ENCODE measurements at regions not wholly inside any gene's neighbourhood (a gene's known extent, or its start where the extent isn't known, plus 50 kb on each side); places are given as distances from the start of the nearest gene placed in this dataset.

DNA sequence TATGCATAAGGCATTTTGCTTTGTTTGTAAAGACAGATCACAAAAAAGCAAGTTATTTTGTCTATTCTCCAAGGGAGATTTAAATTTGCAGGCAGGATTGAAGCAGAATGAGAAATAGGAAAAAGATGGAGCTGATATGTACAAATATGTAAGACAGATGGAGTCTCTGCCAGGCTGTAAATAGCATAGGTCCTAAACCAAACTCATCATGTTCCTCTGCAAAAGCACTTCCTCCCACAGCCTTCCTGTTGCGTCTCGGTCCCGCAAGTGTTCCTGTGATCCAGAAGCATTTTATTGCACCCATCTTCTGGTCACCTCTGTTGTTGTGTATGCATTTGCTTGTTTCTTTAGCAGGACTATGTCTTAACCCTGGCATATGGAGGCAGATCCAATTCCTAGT is 95.7 kb upstream of the CLDN10 start (continued):
- TF ChIP-seq TSHZ1 (tag by site-specific recombination; IDR thresholded peaks at IDR 0.05; ENCODE audit: borderline replicate concordance): no peak
- TF ChIP-seq ZNF211 (tag by site-specific recombination; IDR thresholded peaks at IDR 0.05; ENCODE audit: low read depth): no peak
- TF ChIP-seq GLI2 (tag by site-specific recombination; IDR thresholded peaks at IDR 0.05; ENCODE audit: borderline replicate concordance, low read depth): no peak
- TF ChIP-seq, protein P1, sequence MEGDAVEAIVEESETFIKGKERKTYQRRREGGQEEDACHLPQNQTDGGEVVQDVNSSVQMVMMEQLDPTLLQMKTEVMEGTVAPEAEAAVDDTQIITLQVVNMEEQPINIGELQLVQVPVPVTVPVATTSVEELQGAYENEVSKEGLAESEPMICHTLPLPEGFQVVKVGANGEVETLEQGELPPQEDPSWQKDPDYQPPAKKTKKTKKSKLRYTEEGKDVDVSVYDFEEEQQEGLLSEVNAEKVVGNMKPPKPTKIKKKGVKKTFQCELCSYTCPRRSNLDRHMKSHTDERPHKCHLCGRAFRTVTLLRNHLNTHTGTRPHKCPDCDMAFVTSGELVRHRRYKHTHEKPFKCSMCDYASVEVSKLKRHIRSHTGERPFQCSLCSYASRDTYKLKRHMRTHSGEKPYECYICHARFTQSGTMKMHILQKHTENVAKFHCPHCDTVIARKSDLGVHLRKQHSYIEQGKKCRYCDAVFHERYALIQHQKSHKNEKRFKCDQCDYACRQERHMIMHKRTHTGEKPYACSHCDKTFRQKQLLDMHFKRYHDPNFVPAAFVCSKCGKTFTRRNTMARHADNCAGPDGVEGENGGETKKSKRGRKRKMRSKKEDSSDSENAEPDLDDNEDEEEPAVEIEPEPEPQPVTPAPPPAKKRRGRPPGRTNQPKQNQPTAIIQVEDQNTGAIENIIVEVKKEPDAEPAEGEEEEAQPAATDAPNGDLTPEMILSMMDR (tag by site-specific recombination; IDR thresholded peaks at IDR 0.05): no peak
- TF ChIP-seq, protein P2, sequence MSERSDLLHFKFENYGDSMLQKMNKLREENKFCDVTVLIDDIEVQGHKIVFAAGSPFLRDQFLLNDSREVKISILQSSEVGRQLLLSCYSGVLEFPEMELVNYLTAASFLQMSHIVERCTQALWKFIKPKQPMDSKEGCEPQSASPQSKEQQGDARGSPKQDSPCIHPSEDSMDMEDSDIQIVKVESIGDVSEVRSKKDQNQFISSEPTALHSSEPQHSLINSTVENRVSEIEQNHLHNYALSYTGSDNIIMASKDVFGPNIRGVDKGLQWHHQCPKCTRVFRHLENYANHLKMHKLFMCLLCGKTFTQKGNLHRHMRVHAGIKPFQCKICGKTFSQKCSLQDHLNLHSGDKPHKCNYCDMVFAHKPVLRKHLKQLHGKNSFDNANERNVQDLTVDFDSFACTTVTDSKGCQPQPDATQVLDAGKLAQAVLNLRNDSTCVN (tag by site-specific recombination; optimal IDR thresholded peaks at IDR 0.05): no peak
- no peak for TF ChIP-seq HOXD13 (CRISPR knock-in tag; IDR thresholded peaks at IDR 0.05; ENCODE audit: borderline replicate concordance)

DNA sequence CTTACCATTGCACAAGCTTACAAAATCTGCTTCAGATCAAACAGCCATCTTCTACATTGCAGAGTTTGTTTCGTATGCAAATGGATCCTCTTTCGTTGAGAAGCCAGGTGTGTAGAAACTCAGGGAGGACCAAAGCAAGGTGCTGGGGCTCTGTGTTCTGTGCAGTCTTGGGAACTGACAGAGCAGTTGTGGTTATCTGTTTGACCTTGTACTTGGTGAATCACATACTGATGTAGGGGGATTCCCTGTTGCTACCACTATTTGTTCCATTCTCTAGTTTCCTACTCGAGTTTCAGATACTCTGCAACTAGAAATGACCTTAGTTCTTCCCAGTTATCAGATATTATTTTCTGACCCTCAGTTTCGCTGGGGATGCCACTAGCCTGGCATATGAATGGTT is 95.2 kb upstream of the CLDN10 start:
- H3K27ac ChIP-seq (ENCODE audit: extremely low read depth, low read depth, low read length): no peak overlapping the region
- H3K9me3 ChIP-seq (ENCODE audit: control insufficient read depth, insufficient read depth, low read depth, low read length): no peaks in the 10 kb centered on the region
- H3K4me1 ChIP-seq (ENCODE audit: control insufficient read depth, insufficient read depth, low read length): no peaks in the 10 kb centered on the region
- ChIA-PET CTCF (interaction anchor here (1.5 kb wide), 1 partner anchor 53 kb away, joined by 4 read pairs; no protein-coding TSS in a partner anchor), POLR2A (no interaction called here)
- no peaks in the 10 kb centered on the region for H3K36me3 ChIP-seq (ENCODE audit: control insufficient read depth in 2 of 2, insufficient read depth in 1 of 2, low read length in 2 of 2)
- H3K4me3 ChIP-seq (ENCODE audit: low read depth, low read length): no peak overlapping the region
- TF ChIP-seq ZNF626 (tag by site-specific recombination; IDR thresholded peaks at IDR 0.05): no peak
- TF ChIP-seq ZNF404 (tag by site-specific recombination; IDR thresholded peaks at IDR 0.05): no peak
- no peak for TF ChIP-seq ZNF555 (tag by site-specific recombination; conservative IDR thresholded peaks at IDR 0.05)

- Histone ChIP-seq H3K4me3 (ENCODE audit: low read depth, low read length) (no peak overlapping the region), H3K36me3 (ENCODE audit: control insufficient read depth in 2 of 2, insufficient read depth in 1 of 2, low read length in 2 of 2) (no peaks in the 10 kb centered on the region), H3K9me3 (ENCODE audit: control insufficient read depth, insufficient read depth, low read depth, low read length) (no peaks in the 10 kb centered on the region), H3K27ac (ENCODE audit: extremely low read depth, low read depth, low read length) (no peak overlapping the region), H3K4me1 (ENCODE audit: control insufficient read depth, insufficient read depth, low read length) (no peaks in the 10 kb centered on the region)
- POLR2A ChIA-PET: no interaction called here
- TF ChIP-seq AEBP2 (tag by site-specific recombination; IDR thresholded peaks at IDR 0.05; ENCODE audit: borderline replicate concordance): no peak
- TF ChIP-seq ZNF621 (tag by site-specific recombination; IDR thresholded peaks at IDR 0.05): no peak
- TF ChIP-seq ZNF549 (tag by site-specific recombination; IDR thresholded peaks at IDR 0.05): no peak
- no peak for TF ChIP-seq ZBTB49 (tag by site-specific recombination; IDR thresholded peaks at IDR 0.05; ENCODE audit: low read depth)
- TF ChIP-seq MYNN (tag by site-specific recombination; IDR thresholded peaks at IDR 0.05; ENCODE audit: borderline replicate concordance): no peak
- TF ChIP-seq ZNF239 (tag by site-specific recombination; IDR thresholded peaks at IDR 0.05): no peak
- no peak for TF ChIP-seq ZNF140 (tag by site-specific recombination; IDR thresholded peaks at IDR 0.05)
- TF ChIP-seq ZNF830 (tag by site-specific recombination; IDR thresholded peaks at IDR 0.05; ENCODE audit: low read depth): no peak
- TF ChIP-seq SP2 (tag by site-specific recombination; IDR thresholded peaks at IDR 0.05): no peak
- no peak for TF ChIP-seq ZNF449 (tag by site-specific recombination; IDR thresholded peaks at IDR 0.05)
- no peak for TF ChIP-seq ZNF37A (tag by site-specific recombination; IDR thresholded peaks at IDR 0.05)
- no peak for TF ChIP-seq ZNF707 (tag by site-specific recombination; IDR thresholded peaks at IDR 0.05)
- TF ChIP-seq ZNF248 (tag by site-specific recombination; IDR thresholded peaks at IDR 0.05): no peak
- CTCF ChIA-PET: no interaction called here
Observed at GRCh38 chr13:95462801-95463200, 89.7 kb upstream of the CLDN10 start.
